ENCODE measurements at regions not wholly inside any gene's neighbourhood (a gene's known extent, or its start where the extent isn't known, plus 50 kb on each side); places are given as distances from the start of the nearest gene placed in this dataset.

GRCh38 chr3:135368316-135368715 is 573.3 kb downstream of the EPHB1 start:
- DNase-seq, result no peak
- H3K4me3 ChIP-seq, result no peak overlapping the region
- no peaks in the 10 kb centered on the region for H3K36me3 ChIP-seq
- TF ChIP-seq CTCF (IDR thresholded peaks at IDR 0.05), result no peak
- no peak overlapping the region for H3K9ac ChIP-seq (ENCODE audit: low read depth in 2 of 2, low read length in 2 of 2)
- H3K27ac ChIP-seq, result no peak overlapping the region
- H3K4me1 ChIP-seq, result no peaks in the 10 kb centered on the region
- intact Hi-C loops (cut with DNase I), result no loop called here
- no peaks in the 10 kb centered on the region for H3K27me3 ChIP-seq
- no peaks in the 10 kb centered on the region for H3K9me3 ChIP-seq

GRCh38 chr3:135368781-135369180 is 573.7 kb downstream of the EPHB1 start:
- H3K27me3 ChIP-seq, result no peaks in the 10 kb centered on the region
- no peak for TF ChIP-seq CTCF (IDR thresholded peaks at IDR 0.05)
- DNase-seq, result no peak
- H3K4me3 ChIP-seq, result no peak overlapping the region
- H3K9ac ChIP-seq (ENCODE audit: low read depth in 2 of 2, low read length in 2 of 2), result no peak overlapping the region
- intact Hi-C loops (cut with DNase I), result no loop called here
- no peaks in the 10 kb centered on the region for H3K36me3 ChIP-seq
- H3K4me1 ChIP-seq, result no peaks in the 10 kb centered on the region
- no peaks in the 10 kb centered on the region for H3K9me3 ChIP-seq
- H3K27ac ChIP-seq, result no peak overlapping the region

- Histone ChIP-seq H3K4me3 (no peak overlapping the region), H3K36me3 (no peaks in the 10 kb centered on the region), H3K9me3 (no peaks in the 10 kb centered on the region), H3K27me3 (no peaks in the 10 kb centered on the region), H3K9ac (ENCODE audit: low read depth in 2 of 2, low read length in 2 of 2) (no peak overlapping the region), H3K27ac (no peak overlapping the region), H3K4me1 (no peaks in the 10 kb centered on the region)
- intact Hi-C loops (cut with DNase I), result no loop called here
- DNase-seq, result no peak
- no peak for TF ChIP-seq CTCF (IDR thresholded peaks at IDR 0.05)
Measured at GRCh38 chr3:135374571-135374970, 579.5 kb downstream of the EPHB1 start.

GRCh38 chr3:135382188-135382587 is 583.3 kb upstream of the PPP2R3A start:
- no peak for TF ChIP-seq CTCF (IDR thresholded peaks at IDR 0.05)
- H3K27ac ChIP-seq, result no peak overlapping the region

GRCh38 chr3:135382621-135383020 is 582.9 kb upstream of the PPP2R3A start:
- DNase-seq, result no peak
- no peaks in the 10 kb centered on the region for H3K4me1 ChIP-seq
- H3K4me3 ChIP-seq, result no peak overlapping the region
- H3K9me3 ChIP-seq, result no peaks in the 10 kb centered on the region
- no peak overlapping the region for H3K27ac ChIP-seq
- no peaks in the 10 kb centered on the region for H3K27me3 ChIP-seq
- no peak overlapping the region for H3K9ac ChIP-seq (ENCODE audit: low read depth in 2 of 2, low read length in 2 of 2)
- H3K36me3 ChIP-seq, result no peaks in the 10 kb centered on the region
- intact Hi-C loops (cut with DNase I), result no loop called here
- TF ChIP-seq CTCF (IDR thresholded peaks at IDR 0.05), result no peak

More at GRCh38 chr3:135382188-135382587, 583.3 kb upstream of the PPP2R3A start:
- H3K9ac ChIP-seq (ENCODE audit: low read depth in 2 of 2, low read length in 2 of 2), result no peak overlapping the region
- H3K4me3 ChIP-seq, result no peak overlapping the region
- no peaks in the 10 kb centered on the region for H3K36me3 ChIP-seq
- intact Hi-C loops (cut with DNase I), result no loop called here
- DNase-seq, result no peak
- H3K9me3 ChIP-seq, result no peaks in the 10 kb centered on the region
- H3K27me3 ChIP-seq, result no peaks in the 10 kb centered on the region
- H3K4me1 ChIP-seq, result no peaks in the 10 kb centered on the region

- Histone ChIP-seq H3K27ac (no peak overlapping the region), H3K4me1 (no peaks in the 10 kb centered on the region), H3K27me3 (no peaks in the 10 kb centered on the region), H3K36me3 (no peaks in the 10 kb centered on the region), H3K9me3 (no peaks in the 10 kb centered on the region), H3K4me3 (no peak overlapping the region), H3K9ac (ENCODE audit: low read depth in 2 of 2, low read length in 2 of 2) (no peak overlapping the region)
- TF ChIP-seq CTCF (IDR thresholded peaks at IDR 0.05), result no peak
- DNase-seq, result no peak
- intact Hi-C loops (cut with DNase I), result no loop called here
Measured at GRCh38 chr3:135383301-135383700, 582.2 kb upstream of the PPP2R3A start.
